ENCODE measurements at regions not wholly inside any gene's neighbourhood (a gene's known extent, or its start where the extent isn't known, plus 50 kb on each side); places are given as distances from the start of the nearest gene placed in this dataset.

GRCh38 chr9:28317745-28318144, 744.5 kb upstream of the C9orf72 start:
- DNase-seq: peak in 10 of 56 donors; percentile 0 to 9 (median 3)

- DNase-seq: peak in 1 of 56 donors; percentile 2
Measured at GRCh38 chr9:28318515-28318914, 745.2 kb upstream of the C9orf72 start.

GRCh38 chr9:28319981-28320380, 746.7 kb upstream of the C9orf72 start:
- DNase-seq: no peak

GRCh38 chr9:28320616-28321015, 747.3 kb upstream of the C9orf72 start:
- no peak for DNase-seq

GRCh38 chr9:28329323-28329722, 756.0 kb upstream of the C9orf72 start:
- no peak for DNase-seq

- DNase-seq: no peak
Measured at GRCh38 chr9:28332648-28333047, 759.4 kb upstream of the C9orf72 start.

GRCh38 chr9:28341913-28342312, 768.6 kb upstream of the C9orf72 start:
- DNase-seq: no peak

GRCh38 chr9:28342815-28343338, 769.6 kb upstream of the C9orf72 start:
- no peak for DNase-seq

- DNase-seq: no peak
Measured at GRCh38 chr9:28363151-28363562, 789.9 kb upstream of the C9orf72 start.

GRCh38 chr9:28365020-28365640, 791.8 kb upstream of the C9orf72 start:
- peak in 8 of 56 donors; percentile 0 to 25 (median 6) for DNase-seq

GRCh38 chr9:28365728-28366127, 792.4 kb upstream of the C9orf72 start:
- DNase-seq: no peak

- DNase-seq: no peak
Measured at GRCh38 chr9:28378231-28378630, 805.0 kb upstream of the C9orf72 start.

- no peak for DNase-seq
Measured at GRCh38 chr9:28379082-28379481, 805.8 kb upstream of the C9orf72 start.

GRCh38 chr9:28389411-28389810, 816.1 kb upstream of the C9orf72 start:
- no peak for DNase-seq

GRCh38 chr9:28394774-28395173, 821.5 kb upstream of the C9orf72 start:
- no peak for DNase-seq

GRCh38 chr9:28396058-28396457, 822.8 kb upstream of the C9orf72 start:
- DNase-seq: no peak

GRCh38 chr9:28407351-28407750, 834.1 kb upstream of the C9orf72 start:
- DNase-seq: no peak

- no peak for DNase-seq
Measured at GRCh38 chr9:28409919-28410318, 836.6 kb upstream of the C9orf72 start.

- no peak for DNase-seq
Measured at GRCh38 chr9:28410411-28410810, 837.1 kb upstream of the C9orf72 start.

GRCh38 chr9:28413471-28413870, 840.2 kb upstream of the C9orf72 start:
- no peak for DNase-seq

- DNase-seq: no peak
Measured at GRCh38 chr9:28423255-28423654, 850.0 kb upstream of the C9orf72 start.

- DNase-seq: no peak
Measured at GRCh38 chr9:28435456-28435855, 862.2 kb upstream of the C9orf72 start.

GRCh38 chr9:28439688-28440087, 866.4 kb upstream of the C9orf72 start:
- no peak for DNase-seq

- no peak for DNase-seq
Measured at GRCh38 chr9:28443461-28443860, 870.2 kb upstream of the C9orf72 start.

All from nucleus accumbens (tissue), 56 donors.